K562 (cell line): ENCODE measurements at regions not wholly inside any gene's neighbourhood (a gene's known extent, or its start where the extent isn't known, plus 50 kb on each side); places are given as distances from the start of the nearest gene placed in this dataset.

Experiments used
- ATAC-seq: fragments of 200-7000 bp; cut with Tn5 transposase; 3 replicates; pipeline ENCODE4 v1.9.1; 2020; ENCODE audit warnings: moderate library complexity
- BruUV-seq: library from RNA; stranded (reverse); fragments of 400-500 nt; replicated peaks from 2 replicates; lab custom pipeline; 2021; lab: Mats Ljungman, UMichigan
- CTCF ChIA-PET: fragments of 300-600 bp; formaldehyde crosslinking; extraction: SDS; loops from one replicate; lab custom pipeline; 2021; ENCODE audit warnings: low intra/inter-chr PET ratio; lab: Yijun Ruan, JAX
- POLR2A ChIA-PET: fragments of 300-600, 350-650 bp; sonication (Branson Sonifier 250); formaldehyde crosslinking; extraction: SDS; loops from one replicate; lab custom pipeline; 2021; ENCODE audit warnings: antibody characterized with exemption, inconsistent platforms; lab: Yijun Ruan, JAX
- DNase-seq, 4 experiments: peaks; one replicate each; pipeline versions ENCODE4 v3.0.0 to v3.0.0-alpha.2; 2011 to 2018; ENCODE audit warnings: low spot score in 3 of 4, mixed read lengths in 3 of 4; ENCODE audit errors: extremely low read depth in 1 of 4
- FAIRE-seq: peaks from 2 replicates; lab custom pipeline; 2011; peaks lifted over from hg19 to GRCh38; lab: Jason Lieb, UNC
- H2AFZ ChIP-seq: 2 replicates; pipeline ENCODE4 v1.6.0; 2011; ENCODE audit warnings: low read depth, low read length, control low read depth, inconsistent platforms
- H3K27ac ChIP-seq: fragments of 200-600 bp; 3 replicates; pipeline ENCODE4 v1.8.0; 2011; ENCODE audit warnings: low read depth, mild to moderate bottlenecking, control low read depth, inconsistent platforms, low read length, moderate library complexity, mixed read lengths; ENCODE audit errors: extremely low read depth
- H3K27me3 ChIP-seq, 2 experiments: fragments of 300-600 bp in 1 of 2; 2 replicates in 1 of 2; 3 replicates in 1 of 2; pipeline versions ENCODE4 v1.6.0 to v1.8.0; 2011; ENCODE audit warnings: inconsistent platforms in 2 of 2, low read length in 2 of 2, mild to moderate bottlenecking in 1 of 2, mixed read lengths in 1 of 2, moderate library complexity in 1 of 2; ENCODE audit not compliant: control insufficient read depth in 2 of 2, insufficient read depth in 2 of 2
- H3K36me3 ChIP-seq: fragments of 300-600 bp; 3 replicates; pipeline ENCODE4 v1.8.0; 2011; ENCODE audit warnings: mild to moderate bottlenecking, low read length, inconsistent platforms; ENCODE audit not compliant: control insufficient read depth, insufficient read depth
- H3K4me1 ChIP-seq, 2 experiments: fragments of 200-600 bp in 1 of 2; replicated peaks in 1 of 2; 2 replicates in 1 of 2; 3 replicates in 1 of 2; pipeline versions ENCODE4 v1.5.1 to v1.8.0; 2011; ENCODE audit warnings: inconsistent platforms in 2 of 2, low read length in 2 of 2, mild to moderate bottlenecking in 1 of 2, mixed read lengths in 1 of 2, moderate library complexity in 1 of 2; ENCODE audit not compliant: control insufficient read depth in 2 of 2, insufficient read depth in 2 of 2
- H3K4me2 ChIP-seq: 2 replicates; pipeline ENCODE4 v1.6.1; 2011; ENCODE audit warnings: low read length, control low read depth, inconsistent platforms, mixed read lengths; ENCODE audit not compliant: insufficient read depth
- H3K4me3 ChIP-seq: fragments of 200-600 bp; sonication (generic), shearing (Covaris generic); 2 replicates; pipeline ENCODE4 v1.5.1; 2016; ENCODE audit warnings: control low read depth, inconsistent platforms
- H3K79me2 ChIP-seq: fragments of 200-600 bp; 3 replicates; pipeline ENCODE4 v1.8.0; 2011; ENCODE audit warnings: low read length, inconsistent platforms; ENCODE audit not compliant: control insufficient read depth, insufficient read depth
- H3K9ac ChIP-seq, 2 experiments: 2 replicates each; pipeline versions ENCODE4 v1.6.0 to v1.6.1; 2011; ENCODE audit warnings: low read depth in 2 of 2, low read length in 2 of 2, control low read depth in 1 of 2, inconsistent platforms in 1 of 2, mild to moderate bottlenecking in 1 of 2, mixed read lengths in 1 of 2; ENCODE audit not compliant: insufficient read depth in 1 of 2
- H3K9me1 ChIP-seq: one replicate; pipeline ENCODE4 v1.6.0; 2011; ENCODE audit warnings: inconsistent platforms, mild to moderate bottlenecking, low read length, moderate library complexity; ENCODE audit not compliant: control insufficient read depth, insufficient read depth
- H3K9me3 ChIP-seq: replicated peaks from 2 replicates; pipeline ENCODE4 v1.5.1; 2011; ENCODE audit warnings: low read depth, low read length, inconsistent platforms; ENCODE audit not compliant: control insufficient read depth, insufficient read depth
- H4K20me1 ChIP-seq: replicated peaks from 2 replicates; pipeline ENCODE4 v1.6.1; 2011; ENCODE audit warnings: low read length, inconsistent platforms, mixed read lengths; ENCODE audit not compliant: control insufficient read depth, insufficient read depth
- CBX5 ChIP-seq: IDR thresholded peaks from 2 replicates; pipeline ENCODE4 v1.6.1; 2014; ENCODE audit warnings: low read depth, borderline replicate concordance
- DEAF1 ChIP-seq: fragments of 450-650 bp; formaldehyde crosslinking; IDR thresholded peaks from 2 replicates; pipeline ENCODE4 v1.4.0; 2020; ENCODE audit warnings: mild to moderate bottlenecking, moderate library complexity
- ESRRB ChIP-seq: fragments of 250-450 bp; sonication (Bioruptor Pico); IDR thresholded peaks from 2 replicates; pipeline ENCODE4 v1.5.0; 2020; ENCODE audit warnings: mild to moderate bottlenecking, moderate library complexity, borderline replicate concordance
- ETV1 ChIP-seq: fragments of 450-650 bp; conservative IDR thresholded peaks from 2 replicates; pipeline ENCODE4 v1.6.1; 2016; ENCODE audit warnings: missing genetic modification characterization, control low read depth, low read depth, missing compliant biosample characterization
- HDAC1 ChIP-seq, 2 experiments: fragments of 450-650 bp; IDR thresholded peaks; 2 replicates each; pipeline ENCODE4 v1.6.1; 2016 to 2017; ENCODE audit warnings: inconsistent platforms in 1 of 2, mild to moderate bottlenecking in 1 of 2, moderate library complexity in 1 of 2
- KAT7 ChIP-seq: sonication (generic); formaldehyde crosslinking; IDR thresholded peaks from 2 replicates; pipeline ENCODE4 v1.8.0; 2022; ENCODE audit warnings: missing genetic modification reagents, mild to moderate bottlenecking, borderline replicate concordance
- KDM1A ChIP-seq, 2 experiments: fragments of 450-650 bp; IDR thresholded peaks; 2 replicates each; pipeline ENCODE4 v1.6.1; 2016; ENCODE audit warnings: mild to moderate bottlenecking in 2 of 2
- KDM2B ChIP-seq: fragments of 250-450 bp; sonication (Bioruptor Pico); IDR thresholded peaks from 2 replicates; pipeline ENCODE4 v1.8.0; 2021; ENCODE audit warnings: mild to moderate bottlenecking, moderate library complexity
- MBD2 ChIP-seq: sonication (generic); IDR thresholded peaks from 2 replicates; pipeline ENCODE4 v1.6.1; 2016; ENCODE audit warnings: low read depth, borderline replicate concordance
- MXD1 ChIP-seq: fragments of 250-450 bp; sonication (Bioruptor Pico); IDR thresholded peaks from 2 replicates; pipeline ENCODE4 v1.8.0; 2021; ENCODE audit warnings: borderline replicate concordance, mild to moderate bottlenecking, moderate library complexity; ENCODE audit not compliant: poor library complexity, severe bottlenecking
- NKRF ChIP-seq: fragments of 450-650 bp; IDR thresholded peaks from 2 replicates; pipeline ENCODE4 v1.6.1; 2016; ENCODE audit warnings: borderline replicate concordance
- RCOR1 ChIP-seq, 2 experiments: IDR thresholded peaks; 2 replicates each; pipeline ENCODE4 v1.6.1; 2012; ENCODE audit warnings: low read depth in 2 of 2, low read length in 2 of 2, borderline replicate concordance in 1 of 2, improper control_type of control experiment in 1 of 2
- SAP30 ChIP-seq: fragments of 200-600 bp; sonication (generic); IDR thresholded peaks from 2 replicates; pipeline ENCODE4 v1.6.1; 2012; ENCODE audit warnings: borderline replicate concordance, low read depth, mild to moderate bottlenecking, moderate library complexity, low read length, control low read depth, inconsistent platforms; ENCODE audit not compliant: insufficient read depth, poor library complexity, severe bottlenecking
- XRCC4 ChIP-seq: IDR thresholded peaks from one replicate; pipeline ENCODE4 v1.6.1; 2011; ENCODE audit not compliant: insufficient read depth, insufficient read length; ENCODE audit errors: extremely low read depth
- ZNF124 ChIP-seq: sonication (generic); formaldehyde crosslinking; IDR thresholded peaks from 2 replicates; pipeline ENCODE4 v1.8.1; 2022; ENCODE audit warnings: missing genetic modification reagents
- ZNF584 ChIP-seq: fragments of 200-800 bp; sonication (Bioruptor generic); IDR thresholded peaks from 2 replicates; pipeline ENCODE4 v1.6.1; 2016; ENCODE audit warnings: low read depth, mild to moderate bottlenecking, missing genetic modification characterization, missing compliant biosample characterization
- WGBS: fragments of 100-300 bp; shearing (Covaris generic); methylation state at CpG from one replicate; pipeline ENCODE4 v1.1.6; 2016; ENCODE audit warnings: low coverage, mixed read lengths; ENCODE audit not compliant: insufficient coverage; ENCODE audit errors: missing lambda C conversion rate; 5-methylcytosine and 5-hydroxymethylcytosine counted together
- in situ Hi-C: fragments of 300-500 bp; cut with MboI; formaldehyde crosslinking; loops from 4 replicates; pipeline ENCODE4 v1.15.0; 2018; ENCODE audit warnings: inconsistent platforms, mixed read lengths
- intact Hi-C: fragments of 100-400 bp; cut with micrococcal nuclease; formaldehyde crosslinking; loops from 2 replicates; pipeline ENCODE4 v1.14.2; 2022

- H4K20me1 ChIP-seq = no peaks in the 10 kb centered on the region
- no peaks in the 10 kb centered on the region; the same call in 2 of the 3 replicates for H3K36me3 ChIP-seq
- 67% methylated on average over 1 of the region's 1 CpG for WGBS
- H3K9me3 ChIP-seq = no peaks in the 10 kb centered on the region
- no peak overlapping the region for H3K4me3 ChIP-seq
- ChIA-PET CTCF (no interaction called here), POLR2A (no interaction called here)
- no peak for ATAC-seq
- H3K27me3 ChIP-seq = no peaks in the 10 kb centered on the region
- no peak overlapping the region for H3K9ac ChIP-seq
- no peaks in the 10 kb centered on the region for H3K79me2 ChIP-seq
- no TSS peak for BruUV-seq
- no peak overlapping the region for H2AFZ ChIP-seq
- no peak for DNase-seq
- no peak overlapping the region for H3K27ac ChIP-seq
- H3K4me1 ChIP-seq = no peaks in the 10 kb centered on the region; a peak in 1 of 5 replicates
- no peak overlapping the region for H3K4me2 ChIP-seq
- no peak for FAIRE-seq
- H3K9me1 ChIP-seq = no peaks in the 10 kb centered on the region
- intact Hi-C loops = no loop called here
- in situ Hi-C loops = no loop called here
- TF ChIP-seq MBD2 = no peak
- no peak for TF ChIP-seq DEAF1 (CRISPR knock-in tag)
- no peak for TF ChIP-seq NKRF
- no peak for TF ChIP-seq MXD1 (CRISPR knock-in tag)
- TF ChIP-seq XRCC4 = no peak
- no peak for TF ChIP-seq CBX5
- no peak for TF ChIP-seq ESRRB (CRISPR knock-in tag)
- TF ChIP-seq ZNF584 (CRISPR knock-in tag) = no peak
- no peak for TF ChIP-seq KDM2B
- no peak for TF ChIP-seq KDM1A (IDR thresholded peaks at IDR 0.05)
- TF ChIP-seq RCOR1 (IDR thresholded peaks at IDR 0.05; ENCODE audit: borderline replicate concordance in 1 of 2, low read depth in 2 of 2, low read length in 2 of 2) = no peak
- TF ChIP-seq SAP30 = no peak
- TF ChIP-seq ETV1 (tag) = no peak
- no peak for TF ChIP-seq KAT7 (CRISPR knock-in tag)
- TF ChIP-seq ZNF124 = no peak
- no peak for TF ChIP-seq HDAC1 (IDR thresholded peaks at IDR 0.05)
Observed at GRCh38 chr12:23431006-23431405, 518.5 kb downstream of the SOX5 start.
